H1 (cell line): ENCODE measurements at regions not wholly inside any gene's neighbourhood (a gene's known extent, or its start where the extent isn't known, plus 50 kb on each side); places are given as distances from the start of the nearest gene placed in this dataset.

Source experiments
- EP300 ChIP-seq, 2 experiments: IDR thresholded peaks; 1 replicate in 1 of 2; 2 replicates in 1 of 2; pipeline ENCODE4 v1.6.1; 2011 to 2012; ENCODE audit warnings: low read depth in 2 of 2, low read length in 2 of 2, mild to moderate bottlenecking in 2 of 2, borderline replicate concordance in 1 of 2, inconsistent platforms in 1 of 2, moderate library complexity in 1 of 2
- JUND ChIP-seq: IDR thresholded peaks from 2 replicates; pipeline ENCODE4 v1.6.1; 2011; ENCODE audit warnings: mild to moderate bottlenecking, improper control_type of control experiment, low read length
- TF ChIP-seq, protein P1 (sequence below), 3 experiments: IDR thresholded peaks; 1 replicate in 2 of 3; 2 replicates in 1 of 3; pipeline versions ENCODE4 v1.5.1 to v1.6.1; 2011; ENCODE audit warnings: low read length in 3 of 3, mild to moderate bottlenecking in 3 of 3, inconsistent platforms in 2 of 3, low read depth in 1 of 3, moderate library complexity in 1 of 3; ENCODE audit not compliant: insufficient read depth in 1 of 3; ENCODE audit errors: control extremely low read depth in 1 of 3

- TF ChIP-seq EP300 (IDR thresholded peaks at IDR 0.05; ENCODE audit: borderline replicate concordance in 1 of 2, low read depth in 2 of 2, low read length in 2 of 2) (no peak), JUND (no peak)
- TF ChIP-seq, protein P1, sequence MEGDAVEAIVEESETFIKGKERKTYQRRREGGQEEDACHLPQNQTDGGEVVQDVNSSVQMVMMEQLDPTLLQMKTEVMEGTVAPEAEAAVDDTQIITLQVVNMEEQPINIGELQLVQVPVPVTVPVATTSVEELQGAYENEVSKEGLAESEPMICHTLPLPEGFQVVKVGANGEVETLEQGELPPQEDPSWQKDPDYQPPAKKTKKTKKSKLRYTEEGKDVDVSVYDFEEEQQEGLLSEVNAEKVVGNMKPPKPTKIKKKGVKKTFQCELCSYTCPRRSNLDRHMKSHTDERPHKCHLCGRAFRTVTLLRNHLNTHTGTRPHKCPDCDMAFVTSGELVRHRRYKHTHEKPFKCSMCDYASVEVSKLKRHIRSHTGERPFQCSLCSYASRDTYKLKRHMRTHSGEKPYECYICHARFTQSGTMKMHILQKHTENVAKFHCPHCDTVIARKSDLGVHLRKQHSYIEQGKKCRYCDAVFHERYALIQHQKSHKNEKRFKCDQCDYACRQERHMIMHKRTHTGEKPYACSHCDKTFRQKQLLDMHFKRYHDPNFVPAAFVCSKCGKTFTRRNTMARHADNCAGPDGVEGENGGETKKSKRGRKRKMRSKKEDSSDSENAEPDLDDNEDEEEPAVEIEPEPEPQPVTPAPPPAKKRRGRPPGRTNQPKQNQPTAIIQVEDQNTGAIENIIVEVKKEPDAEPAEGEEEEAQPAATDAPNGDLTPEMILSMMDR (IDR thresholded peaks at IDR 0.05; ENCODE audit: control extremely low read depth in 1 of 3, insufficient read depth in 1 of 3, low read depth in 1 of 3, low read length in 3 of 3): no peak
- TF ChIP-seq, all 59 proteins: peak for 0
Measured at GRCh38 chr3:159174715-159175692, 373.1 kb downstream of the MFSD1 start (continued).
